K562 (cell line): ENCODE measurements at regions not wholly inside any gene's neighbourhood (a gene's known extent, or its start where the extent isn't known, plus 50 kb on each side); places are given as distances from the start of the nearest gene placed in this dataset.

Experiments
- ATAC-seq: fragments of 200-7000 bp; cut with Tn5 transposase; 3 replicates; pipeline ENCODE4 v1.9.1; 2020; ENCODE audit warnings: moderate library complexity
- BruUV-seq: library from RNA; stranded (reverse); fragments of 400-500 nt; replicated peaks from 2 replicates; lab custom pipeline; 2021; lab: Mats Ljungman, UMichigan
- CTCF ChIA-PET: fragments of 300-600 bp; formaldehyde crosslinking; extraction: SDS; loops from one replicate; lab custom pipeline; 2021; ENCODE audit warnings: low intra/inter-chr PET ratio; lab: Yijun Ruan, JAX
- POLR2A ChIA-PET: fragments of 300-600, 350-650 bp; sonication (Branson Sonifier 250); formaldehyde crosslinking; extraction: SDS; loops from one replicate; lab custom pipeline; 2021; ENCODE audit warnings: antibody characterized with exemption, inconsistent platforms; lab: Yijun Ruan, JAX
- DNase-seq, 4 experiments: peaks; one replicate each; pipeline versions ENCODE4 v3.0.0 to v3.0.0-alpha.2; 2011 to 2018; ENCODE audit warnings: low spot score in 3 of 4, mixed read lengths in 3 of 4; ENCODE audit errors: extremely low read depth in 1 of 4
- FAIRE-seq: peaks from 2 replicates; lab custom pipeline; 2011; peaks lifted over from hg19 to GRCh38; lab: Jason Lieb, UNC
- H2AFZ ChIP-seq: 2 replicates; pipeline ENCODE4 v1.6.0; 2011; ENCODE audit warnings: low read depth, low read length, control low read depth, inconsistent platforms
- H3K27ac ChIP-seq: fragments of 200-600 bp; 3 replicates; pipeline ENCODE4 v1.8.0; 2011; ENCODE audit warnings: low read depth, mild to moderate bottlenecking, control low read depth, inconsistent platforms, low read length, moderate library complexity, mixed read lengths; ENCODE audit errors: extremely low read depth
- H3K27me3 ChIP-seq, 2 experiments: fragments of 300-600 bp in 1 of 2; 2 replicates in 1 of 2; 3 replicates in 1 of 2; pipeline versions ENCODE4 v1.6.0 to v1.8.0; 2011; ENCODE audit warnings: inconsistent platforms in 2 of 2, low read length in 2 of 2, mild to moderate bottlenecking in 1 of 2, mixed read lengths in 1 of 2, moderate library complexity in 1 of 2; ENCODE audit not compliant: control insufficient read depth in 2 of 2, insufficient read depth in 2 of 2
- H3K36me3 ChIP-seq: fragments of 300-600 bp; 3 replicates; pipeline ENCODE4 v1.8.0; 2011; ENCODE audit warnings: mild to moderate bottlenecking, low read length, inconsistent platforms; ENCODE audit not compliant: control insufficient read depth, insufficient read depth
- H3K4me1 ChIP-seq, 2 experiments: fragments of 200-600 bp in 1 of 2; replicated peaks in 1 of 2; 2 replicates in 1 of 2; 3 replicates in 1 of 2; pipeline versions ENCODE4 v1.5.1 to v1.8.0; 2011; ENCODE audit warnings: inconsistent platforms in 2 of 2, low read length in 2 of 2, mild to moderate bottlenecking in 1 of 2, mixed read lengths in 1 of 2, moderate library complexity in 1 of 2; ENCODE audit not compliant: control insufficient read depth in 2 of 2, insufficient read depth in 2 of 2
- H3K4me2 ChIP-seq: 2 replicates; pipeline ENCODE4 v1.6.1; 2011; ENCODE audit warnings: low read length, control low read depth, inconsistent platforms, mixed read lengths; ENCODE audit not compliant: insufficient read depth
- H3K4me3 ChIP-seq: fragments of 200-600 bp; sonication (generic), shearing (Covaris generic); 2 replicates; pipeline ENCODE4 v1.5.1; 2016; ENCODE audit warnings: control low read depth, inconsistent platforms
- H3K79me2 ChIP-seq: fragments of 200-600 bp; 3 replicates; pipeline ENCODE4 v1.8.0; 2011; ENCODE audit warnings: low read length, inconsistent platforms; ENCODE audit not compliant: control insufficient read depth, insufficient read depth
- H3K9ac ChIP-seq, 2 experiments: 2 replicates each; pipeline versions ENCODE4 v1.6.0 to v1.6.1; 2011; ENCODE audit warnings: low read depth in 2 of 2, low read length in 2 of 2, control low read depth in 1 of 2, inconsistent platforms in 1 of 2, mild to moderate bottlenecking in 1 of 2, mixed read lengths in 1 of 2; ENCODE audit not compliant: insufficient read depth in 1 of 2
- H3K9me1 ChIP-seq: one replicate; pipeline ENCODE4 v1.6.0; 2011; ENCODE audit warnings: inconsistent platforms, mild to moderate bottlenecking, low read length, moderate library complexity; ENCODE audit not compliant: control insufficient read depth, insufficient read depth
- H3K9me3 ChIP-seq: replicated peaks from 2 replicates; pipeline ENCODE4 v1.5.1; 2011; ENCODE audit warnings: low read depth, low read length, inconsistent platforms; ENCODE audit not compliant: control insufficient read depth, insufficient read depth
- H4K20me1 ChIP-seq: replicated peaks from 2 replicates; pipeline ENCODE4 v1.6.1; 2011; ENCODE audit warnings: low read length, inconsistent platforms, mixed read lengths; ENCODE audit not compliant: control insufficient read depth, insufficient read depth
- CBX5 ChIP-seq: IDR thresholded peaks from 2 replicates; pipeline ENCODE4 v1.6.1; 2014; ENCODE audit warnings: low read depth, borderline replicate concordance
- CC2D1A ChIP-seq: fragments of 450-650 bp; IDR thresholded peaks from 2 replicates; pipeline ENCODE4 v1.6.1; 2017; ENCODE audit warnings: mild to moderate bottlenecking
- DMBX1 ChIP-seq: fragments of 250-450 bp; sonication (Bioruptor Pico); IDR thresholded peaks from 2 replicates; pipeline ENCODE4 v1.8.0; 2022; ENCODE audit warnings: inconsistent platforms, mild to moderate bottlenecking, moderate library complexity, borderline replicate concordance
- EGR1 ChIP-seq: fragments of 450-650 bp; conservative IDR thresholded peaks from 2 replicates; pipeline ENCODE4 v1.6.1; 2017; ENCODE audit warnings: mild to moderate bottlenecking
- GATA2 ChIP-seq: sonication (generic); formaldehyde crosslinking; IDR thresholded peaks from 2 replicates; pipeline ENCODE4 v1.4.0; 2020; ENCODE audit warnings: mild to moderate bottlenecking, missing genetic modification reagents
- HDAC6 ChIP-seq: IDR thresholded peaks from 2 replicates; pipeline ENCODE4 v1.6.1; 2012; ENCODE audit warnings: low read depth, mild to moderate bottlenecking, control low read depth, inconsistent platforms, low read length, moderate library complexity
- KDM1A ChIP-seq, 2 experiments: fragments of 450-650 bp; IDR thresholded peaks; 2 replicates each; pipeline ENCODE4 v1.6.1; 2016; ENCODE audit warnings: mild to moderate bottlenecking in 2 of 2
- NFE2L1 ChIP-seq: fragments of 450-650 bp; IDR thresholded peaks from 2 replicates; pipeline ENCODE4 v1.6.1; 2016; ENCODE audit warnings: missing genetic modification characterization, low read depth, mild to moderate bottlenecking, missing compliant biosample characterization, moderate library complexity, borderline replicate concordance
- POLR2G ChIP-seq: fragments of 200-400 bp; formaldehyde crosslinking; IDR thresholded peaks from 2 replicates; pipeline ENCODE4 v1.6.1; 2017; ENCODE audit warnings: low read depth, mild to moderate bottlenecking, antibody characterized with exemption, low read length, moderate library complexity
- TBL1XR1 ChIP-seq, 2 experiments: IDR thresholded peaks; 2 replicates each; pipeline ENCODE4 v1.6.1; 2012; ENCODE audit warnings: improper control_type of control experiment in 2 of 2, low read length in 2 of 2, mild to moderate bottlenecking in 1 of 2
- ZNF75A ChIP-seq: fragments of 450-650 bp; formaldehyde crosslinking; IDR thresholded peaks from 2 replicates; pipeline ENCODE4 v1.4.0; 2020; ENCODE audit warnings: mild to moderate bottlenecking
- ZNF785 ChIP-seq: fragments of 250-450 bp; sonication (Bioruptor Pico); IDR thresholded peaks from 2 replicates; pipeline ENCODE4 v1.4.0; 2020; ENCODE audit warnings: mild to moderate bottlenecking
- ZZZ3 ChIP-seq: fragments of 450-650 bp; IDR thresholded peaks from 2 replicates; pipeline ENCODE4 v1.6.1; 2016; ENCODE audit warnings: antibody characterized with exemption, mild to moderate bottlenecking, moderate library complexity
- WGBS: fragments of 100-300 bp; shearing (Covaris generic); methylation state at CpG from one replicate; pipeline ENCODE4 v1.1.6; 2016; ENCODE audit warnings: low coverage, mixed read lengths; ENCODE audit not compliant: insufficient coverage; ENCODE audit errors: missing lambda C conversion rate; 5-methylcytosine and 5-hydroxymethylcytosine counted together
- in situ Hi-C: fragments of 300-500 bp; cut with MboI; formaldehyde crosslinking; loops from 4 replicates; pipeline ENCODE4 v1.15.0; 2018; ENCODE audit warnings: inconsistent platforms, mixed read lengths
- intact Hi-C: fragments of 100-400 bp; cut with micrococcal nuclease; formaldehyde crosslinking; loops from 2 replicates; pipeline ENCODE4 v1.14.2; 2022

- no peaks in the 10 kb centered on the region for H3K9me3 ChIP-seq
- no peak overlapping the region for H2AFZ ChIP-seq
- TF ChIP-seq EGR1 (no peak), ZNF75A (CRISPR knock-in tag) (no peak), ZNF785 (CRISPR knock-in tag) (no peak), CBX5 (no peak), NFE2L1 (no peak), HDAC6 (no peak), TBL1XR1 (IDR thresholded peaks at IDR 0.05; ENCODE audit: low read length in 2 of 2) (no peak), DMBX1 (CRISPR knock-in tag) (no peak), CC2D1A (no peak), ZZZ3 (no peak), POLR2G (no peak), KDM1A (IDR thresholded peaks at IDR 0.05) (no peak), GATA2 (no peak)
- no peaks in the 10 kb centered on the region for H3K36me3 ChIP-seq
- no peak overlapping the region for H3K27ac ChIP-seq
- H4K20me1 ChIP-seq = no peaks in the 10 kb centered on the region
- CTCF ChIA-PET = no interaction called here
- POLR2A ChIA-PET = no interaction called here
- H3K4me2 ChIP-seq = no peak overlapping the region
- H3K79me2 ChIP-seq = no peaks in the 10 kb centered on the region
- intact Hi-C loops (no loop called here), in situ Hi-C loops (no loop called here)
- WGBS = 0% methylated on average over 3 of the region's 3 CpGs
- BruUV-seq = no TSS peak
- no peak for ATAC-seq
- H3K9me1 ChIP-seq = no peaks in the 10 kb centered on the region
- no peaks in the 10 kb centered on the region for H3K27me3 ChIP-seq
- no peak overlapping the region for H3K9ac ChIP-seq
- FAIRE-seq = no peak
- no peak overlapping the region for H3K4me3 ChIP-seq
- no peak for DNase-seq
- no peaks in the 10 kb centered on the region for H3K4me1 ChIP-seq
Measured at GRCh38 chr2:192275632-192276031, 80.9 kb upstream of the TMEFF2 start.
